Lower leg skin (tissue), 3 donors: ENCODE measurements at regions not wholly inside any gene's neighbourhood (a gene's known extent, or its start where the extent isn't known, plus 50 kb on each side); places are given as distances from the start of the nearest gene placed in this dataset.

Source experiments
- POLR2A ChIP-seq, 2 donors: fragments of 450-650 bp; IDR thresholded peaks; one replicate each; pipeline ENCODE4 v1.6.1; 2016 to 2017; ENCODE audit warnings: antibody characterized with exemption in 2 of 2, mild to moderate bottlenecking in 1 of 2, moderate library complexity in 1 of 2
- TF ChIP-seq, protein P1 (sequence below), 3 donors: fragments of 450-650 bp; IDR thresholded peaks; one replicate each; pipeline ENCODE4 v1.5.1; 2016; ENCODE audit warnings: antibody characterized with exemption in 3 of 3, mild to moderate bottlenecking in 3 of 3, moderate library complexity in 2 of 3

DNA sequence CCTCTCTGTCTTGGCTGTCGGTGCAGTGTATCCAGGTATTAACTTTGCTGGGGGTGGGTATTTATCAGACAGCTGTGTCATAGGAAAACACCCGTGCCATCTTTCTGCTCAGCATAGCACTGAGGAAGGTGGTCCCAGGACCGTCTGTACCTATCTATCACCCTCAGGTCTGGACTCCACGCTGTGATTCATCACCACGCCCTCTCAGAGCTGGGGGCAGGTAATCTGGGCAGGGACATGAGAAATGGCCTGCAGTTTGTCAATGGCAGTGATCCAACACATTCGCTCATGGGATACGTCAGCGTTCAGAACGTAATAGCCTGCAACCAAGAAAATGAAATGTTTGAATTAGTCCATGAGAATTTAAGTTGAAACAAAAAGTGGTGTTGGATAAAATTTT lies 151.6 kb upstream of the MAP1B start:
- TF ChIP-seq, protein P1, sequence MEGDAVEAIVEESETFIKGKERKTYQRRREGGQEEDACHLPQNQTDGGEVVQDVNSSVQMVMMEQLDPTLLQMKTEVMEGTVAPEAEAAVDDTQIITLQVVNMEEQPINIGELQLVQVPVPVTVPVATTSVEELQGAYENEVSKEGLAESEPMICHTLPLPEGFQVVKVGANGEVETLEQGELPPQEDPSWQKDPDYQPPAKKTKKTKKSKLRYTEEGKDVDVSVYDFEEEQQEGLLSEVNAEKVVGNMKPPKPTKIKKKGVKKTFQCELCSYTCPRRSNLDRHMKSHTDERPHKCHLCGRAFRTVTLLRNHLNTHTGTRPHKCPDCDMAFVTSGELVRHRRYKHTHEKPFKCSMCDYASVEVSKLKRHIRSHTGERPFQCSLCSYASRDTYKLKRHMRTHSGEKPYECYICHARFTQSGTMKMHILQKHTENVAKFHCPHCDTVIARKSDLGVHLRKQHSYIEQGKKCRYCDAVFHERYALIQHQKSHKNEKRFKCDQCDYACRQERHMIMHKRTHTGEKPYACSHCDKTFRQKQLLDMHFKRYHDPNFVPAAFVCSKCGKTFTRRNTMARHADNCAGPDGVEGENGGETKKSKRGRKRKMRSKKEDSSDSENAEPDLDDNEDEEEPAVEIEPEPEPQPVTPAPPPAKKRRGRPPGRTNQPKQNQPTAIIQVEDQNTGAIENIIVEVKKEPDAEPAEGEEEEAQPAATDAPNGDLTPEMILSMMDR (IDR thresholded peaks at IDR 0.05), result no peak
- TF ChIP-seq POLR2A (IDR thresholded peaks at IDR 0.05), result no peak
